ENCODE measurements at regions not wholly inside any gene's neighbourhood (a gene's known extent, or its start where the extent isn't known, plus 50 kb on each side); places are given as distances from the start of the nearest gene placed in this dataset.

DNA sequence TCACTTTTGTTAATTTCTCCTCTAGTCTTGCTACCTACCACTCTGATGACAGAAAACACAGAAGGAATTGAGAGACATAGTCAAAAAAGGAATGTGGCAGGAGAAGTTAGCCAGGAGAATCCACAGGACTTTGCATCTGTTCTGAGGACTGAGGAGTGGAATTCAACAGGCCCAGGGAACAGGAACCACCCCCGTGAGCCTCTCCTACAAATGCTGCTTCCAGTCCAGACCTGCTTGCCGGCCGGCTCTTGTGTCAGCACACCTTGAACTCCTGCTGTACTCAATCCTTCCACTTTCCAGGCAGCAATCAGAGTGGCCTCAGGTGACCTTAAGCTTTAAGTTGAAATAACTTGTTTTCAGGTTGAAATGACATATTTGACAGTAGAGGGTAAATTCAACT, 903.1 kb downstream of the BCL11B start:
- DNase-seq, result no peak

DNA sequence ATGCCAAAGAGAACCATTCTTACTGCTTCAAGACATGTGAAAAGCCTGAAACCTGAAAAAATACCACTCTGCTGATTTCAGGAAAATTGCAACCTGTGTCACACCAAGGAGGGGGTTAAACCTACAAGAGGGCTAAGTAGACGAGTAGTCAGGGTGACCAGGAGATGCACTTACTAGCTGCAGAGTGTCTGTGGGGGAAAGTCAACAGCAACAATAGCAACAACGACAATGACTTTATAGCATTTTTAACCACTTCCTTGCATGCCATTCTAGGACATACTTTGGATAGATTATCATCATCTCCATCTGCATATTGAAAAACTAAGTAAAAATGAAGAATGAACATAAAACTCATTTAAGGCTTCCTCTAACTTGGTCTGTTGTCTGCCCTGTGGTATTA, 902.7 kb downstream of the BCL11B start:
- DNase-seq, result no peak

DNA sequence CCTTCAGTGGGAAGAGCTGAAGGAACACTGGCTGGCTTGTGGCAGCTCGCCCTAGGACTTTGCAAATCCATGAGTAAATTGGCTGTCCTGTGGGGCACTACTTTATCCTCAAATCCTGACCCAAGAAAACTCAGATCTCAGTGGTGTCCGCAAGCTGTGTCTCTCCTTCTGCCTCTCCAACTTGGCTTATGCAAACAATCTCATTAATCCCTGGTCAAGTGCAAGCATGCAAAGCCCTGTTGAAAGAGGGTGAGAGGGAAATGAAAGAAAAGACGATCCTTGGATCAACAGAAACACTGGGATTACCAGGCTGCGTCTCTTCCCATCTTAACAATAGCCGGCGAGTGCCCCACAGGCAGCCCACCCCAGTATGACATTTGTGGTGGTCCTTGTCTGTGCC, 901.6 kb downstream of the BCL11B start:
- DNase-seq, result no peak

DNA sequence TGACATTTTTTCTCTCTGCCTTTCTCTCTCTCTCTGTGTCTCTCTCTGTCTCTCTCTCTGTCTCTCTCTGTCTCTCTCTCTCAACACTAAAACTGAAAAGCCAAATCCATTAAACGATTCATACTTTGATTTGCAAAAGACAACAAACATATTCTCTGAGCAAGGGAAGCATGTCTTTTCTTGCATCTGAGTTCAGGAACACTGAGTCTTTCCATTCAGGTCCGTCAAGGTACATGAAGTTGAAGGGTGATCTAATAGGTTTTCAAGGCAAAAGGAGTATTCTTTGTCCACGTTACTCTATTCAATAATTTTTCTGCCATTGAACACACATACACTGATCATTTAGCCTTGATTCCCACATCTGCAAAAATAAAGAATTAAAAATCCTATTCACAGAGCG, 900.9 kb downstream of the BCL11B start:
- no peak for DNase-seq

DNA sequence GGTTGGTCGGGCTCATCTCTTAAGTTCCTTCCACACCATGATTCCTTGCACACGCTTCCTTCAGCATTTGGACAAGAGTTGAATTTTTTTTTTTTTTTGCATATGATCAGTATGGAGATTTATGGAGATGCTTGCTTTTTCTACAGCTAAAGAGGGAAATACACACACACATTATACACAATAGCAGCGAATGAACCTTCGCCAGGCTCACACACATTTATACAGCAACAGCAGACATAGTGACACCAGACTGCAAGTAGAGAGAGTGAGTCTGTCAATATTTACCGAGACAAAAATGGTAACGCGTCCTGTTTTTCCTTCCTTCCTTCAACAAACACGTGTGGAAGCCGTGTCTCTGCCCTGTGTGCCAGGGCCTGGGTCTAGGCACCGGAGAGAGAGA, 897.9 kb downstream of the BCL11B start:
- no peak for DNase-seq

DNA sequence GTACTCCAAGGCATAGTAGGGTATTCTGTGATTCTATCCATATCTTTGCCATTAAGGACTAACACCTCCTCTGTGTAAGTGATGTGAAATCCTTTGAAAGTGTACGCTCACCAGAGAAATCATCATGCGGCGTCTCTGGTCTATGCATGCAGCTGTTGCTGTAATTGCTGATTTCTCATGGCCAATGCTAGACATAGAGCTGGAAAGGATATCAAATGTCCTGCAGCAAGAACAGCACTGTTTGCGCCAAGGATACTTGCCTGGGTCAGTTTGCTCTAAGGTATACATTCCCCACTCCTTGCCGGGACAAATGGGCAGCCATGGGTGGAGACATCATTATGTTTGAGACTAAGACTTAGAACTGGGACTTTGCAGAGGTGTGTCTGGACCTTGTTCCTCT, 896.4 kb downstream of the BCL11B start:
- DNase-seq, result no peak

DNA sequence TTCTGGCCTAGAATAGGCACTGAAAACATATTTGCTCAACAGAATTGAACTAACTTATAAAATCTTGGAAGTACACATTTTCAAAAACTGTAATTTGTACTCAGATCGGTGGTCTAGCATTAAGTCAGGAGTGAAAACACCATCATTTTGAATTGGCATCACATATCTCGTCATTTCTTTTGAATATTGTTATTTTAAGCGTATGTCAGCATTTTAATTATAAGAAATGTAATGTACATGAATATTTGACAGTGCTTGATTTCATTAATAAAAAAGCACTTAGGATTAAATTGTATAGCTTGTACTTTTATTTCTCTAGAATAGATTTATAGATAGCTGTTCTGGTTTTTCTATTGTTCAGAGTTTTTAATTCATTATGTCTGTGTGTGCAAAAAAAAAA, 892.2 kb downstream of the BCL11B start:
- DNase-seq, result no peak

DNA sequence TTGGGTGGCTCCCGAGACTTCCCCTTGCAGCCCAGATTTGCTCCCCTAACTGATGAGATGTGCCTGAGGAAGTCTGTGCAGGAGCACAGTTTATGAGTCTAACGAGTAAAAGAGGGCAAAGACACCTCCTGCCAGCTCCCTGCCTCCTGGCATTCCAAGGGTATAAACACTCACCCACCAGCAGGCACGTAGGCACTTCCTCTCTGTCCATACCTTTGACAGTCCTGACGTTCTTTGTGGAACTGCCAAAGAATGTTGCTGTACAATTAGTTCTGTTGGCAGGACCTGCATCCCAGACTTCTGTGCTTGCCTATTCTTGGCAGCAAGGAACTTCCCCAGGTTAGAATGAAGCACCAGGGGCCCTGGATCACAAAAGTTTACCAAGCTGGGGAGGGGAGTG, 889.3 kb downstream of the BCL11B start:
- DNase-seq, result no peak

DNA sequence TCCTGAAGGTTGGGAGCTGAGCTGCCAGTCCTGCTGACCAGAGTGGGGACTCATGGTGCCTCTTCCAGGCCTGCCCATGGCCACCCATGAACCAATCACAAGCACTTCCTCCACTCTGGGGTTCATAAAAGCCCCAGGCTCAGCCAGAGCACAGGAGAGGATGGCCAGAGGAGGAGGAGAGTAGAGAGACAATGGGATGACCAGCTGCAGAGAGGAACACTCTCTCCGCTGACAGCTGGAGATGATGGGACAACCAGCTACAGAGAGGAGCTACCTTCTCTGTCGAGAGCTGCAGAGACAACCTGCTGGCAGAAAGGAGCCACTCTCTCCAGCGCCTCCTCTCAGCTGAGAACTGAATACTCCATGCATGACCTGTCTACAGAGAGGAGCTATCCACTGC, 886.1 kb downstream of the BCL11B start:
- no peak for DNase-seq

DNA sequence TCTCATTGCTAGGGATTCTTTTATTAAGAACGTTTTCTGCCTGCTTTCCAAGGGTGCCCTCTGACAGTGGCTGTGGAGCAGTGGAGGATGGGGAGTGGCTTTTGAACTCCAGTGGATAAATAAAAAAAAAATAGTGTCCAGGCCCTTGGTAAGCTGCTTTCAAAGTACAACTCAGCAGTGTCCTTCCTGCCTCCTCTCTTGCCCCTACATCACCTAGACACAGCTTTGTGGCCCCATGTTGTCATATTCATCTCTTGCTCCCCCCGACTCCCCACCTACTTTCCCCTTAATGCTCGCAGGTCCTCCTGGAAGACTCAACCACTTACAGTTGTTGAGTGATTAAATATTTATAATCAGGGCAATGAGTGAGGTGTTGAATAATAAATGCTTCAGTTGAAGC, 880.9 kb downstream of the BCL11B start:
- no peak for DNase-seq

DNA sequence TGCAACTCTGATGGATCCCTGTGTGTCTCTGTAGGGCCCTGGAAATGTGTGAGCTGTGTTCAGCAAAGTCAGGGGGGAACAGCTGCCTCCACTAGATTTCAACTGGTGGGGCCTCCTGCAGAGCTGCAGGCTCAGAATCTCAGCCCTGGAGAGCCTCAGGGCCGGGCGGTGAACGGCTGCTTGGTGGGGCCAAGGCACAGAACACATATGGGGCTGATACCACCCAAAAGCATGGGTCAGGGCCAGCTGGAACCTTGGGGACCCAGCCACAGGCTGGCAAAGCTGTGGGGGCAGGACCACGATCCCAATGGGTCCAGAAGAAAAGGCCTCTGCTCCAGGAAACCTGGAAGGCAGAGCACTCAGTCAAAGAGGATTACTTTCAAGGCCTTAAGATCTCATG, 878.5 kb downstream of the BCL11B start:
- no peak for DNase-seq

DNA sequence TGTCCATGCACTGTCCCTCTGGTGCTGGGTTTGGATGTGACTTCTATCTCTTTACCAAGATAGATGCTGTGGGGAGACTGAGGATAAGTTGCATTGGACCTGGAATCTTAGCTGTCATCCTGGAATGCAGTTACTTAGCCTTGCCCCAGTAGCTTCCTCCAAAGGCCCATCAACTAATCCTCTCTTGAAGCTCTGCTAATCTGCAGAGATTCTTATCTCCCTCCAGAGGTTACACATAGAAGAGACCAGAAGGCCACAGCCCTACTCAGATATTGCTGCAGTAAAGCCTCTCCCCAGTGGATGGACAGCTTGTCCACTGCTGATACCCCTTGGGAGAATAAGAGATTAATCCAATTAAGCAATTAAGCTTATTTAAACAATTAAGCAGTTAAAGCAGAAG, 867.2 kb downstream of the BCL11B start:
- no peak for DNase-seq

DNA sequence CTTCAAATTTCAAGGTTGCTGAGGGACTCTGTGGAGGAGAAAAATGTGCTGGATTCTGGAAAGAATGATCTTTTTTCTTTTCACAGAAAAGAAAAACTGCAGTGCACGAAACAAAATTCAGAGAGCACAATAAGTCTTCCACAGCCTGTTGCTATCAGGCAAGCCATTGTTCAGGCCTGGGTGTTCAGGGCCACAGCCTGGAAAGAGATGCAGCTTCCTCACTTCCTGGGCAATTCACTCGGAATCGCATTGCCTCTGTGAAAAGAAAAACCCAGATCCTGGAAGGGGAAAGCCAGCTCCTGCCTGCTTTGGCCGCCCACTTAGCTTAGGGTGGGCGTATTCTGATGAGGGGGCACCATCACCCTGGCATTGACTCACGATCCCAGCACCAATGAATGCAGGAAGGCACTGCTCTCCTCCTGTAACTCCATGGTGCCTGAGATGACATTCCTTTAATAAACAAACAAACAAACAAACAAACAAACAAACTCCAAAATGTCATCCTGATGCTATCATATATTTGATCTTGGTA, 863.9 kb downstream of the BCL11B start:
- DNase-seq, result no peak

DNA sequence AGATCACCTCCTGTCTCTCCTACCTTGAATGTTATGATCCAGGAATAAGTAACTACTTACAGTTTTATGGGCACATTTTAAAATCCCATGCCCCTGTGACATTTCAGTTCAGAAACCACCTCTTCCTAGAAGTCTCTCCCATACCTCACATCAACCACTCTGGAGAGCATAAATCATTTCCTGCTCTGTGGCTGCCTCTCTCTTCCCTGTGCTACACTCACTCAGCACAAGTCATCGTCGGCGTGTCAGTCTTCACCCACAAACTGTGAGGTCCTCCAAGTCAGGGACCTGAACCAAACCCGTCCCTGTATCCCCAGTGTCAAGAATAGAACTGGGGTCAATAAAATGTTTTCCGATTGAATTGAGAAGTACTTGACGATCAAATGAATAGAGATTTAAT, 863.3 kb downstream of the BCL11B start:
- no peak for DNase-seq

DNA sequence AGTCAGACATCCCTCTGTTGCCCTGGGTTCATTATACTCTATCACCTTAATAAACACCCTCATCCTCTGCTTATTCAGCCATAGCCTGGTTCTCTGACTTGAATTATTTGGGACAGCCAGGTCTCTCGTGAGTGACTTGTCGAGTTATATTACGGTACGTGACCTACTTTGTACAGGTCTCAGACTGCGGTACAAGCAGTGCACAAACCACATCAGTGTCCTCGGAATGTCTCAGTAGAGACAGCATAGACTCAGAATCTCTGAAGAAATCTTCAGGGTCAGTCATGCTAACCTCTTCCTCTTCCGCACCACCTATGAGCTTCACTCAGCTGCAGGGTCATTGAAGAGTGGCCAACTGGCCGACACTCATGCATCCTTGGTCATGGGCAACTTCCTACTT, 860.8 kb downstream of the BCL11B start:
- DNase-seq, result no peak

DNA sequence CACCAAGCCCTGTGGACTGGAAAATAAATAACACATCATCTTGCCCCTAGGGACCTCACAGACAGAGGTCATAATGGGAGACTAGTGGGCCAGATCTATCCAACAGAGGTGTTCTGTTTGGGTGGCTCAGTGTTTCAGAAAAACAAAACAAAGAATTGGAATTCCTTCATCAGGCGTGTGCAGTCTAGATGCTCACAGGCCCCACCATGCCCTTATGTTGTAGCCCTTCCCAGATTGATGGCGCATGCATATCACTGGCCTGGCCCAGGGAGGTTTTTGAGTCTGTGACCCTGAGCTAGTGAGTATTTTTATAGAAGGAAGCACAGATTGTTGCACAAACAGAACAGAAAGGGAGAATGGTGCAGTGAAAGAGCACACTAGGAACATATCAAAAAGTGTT, 859.6 kb downstream of the BCL11B start:
- no peak for DNase-seq

DNA sequence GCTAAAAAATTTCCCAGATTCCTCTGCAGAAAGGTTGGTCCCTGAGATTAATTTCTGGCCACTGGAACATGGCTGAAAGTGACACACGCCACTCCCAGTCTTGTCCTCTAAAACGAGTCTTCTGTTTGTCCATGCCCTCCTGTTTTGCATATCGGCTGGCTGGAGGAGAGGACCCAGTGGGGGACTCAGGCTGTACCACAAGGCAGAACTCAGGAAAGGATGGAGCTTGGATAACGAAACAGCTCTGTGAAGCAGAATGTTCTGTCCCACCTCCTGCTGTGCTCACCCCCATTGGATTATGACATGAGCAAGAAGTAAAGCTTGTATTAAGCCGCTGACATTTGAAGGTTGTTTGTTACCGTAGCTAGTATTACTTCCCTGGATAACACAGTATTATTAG, 856.2 kb downstream of the BCL11B start:
- no peak for DNase-seq

DNA sequence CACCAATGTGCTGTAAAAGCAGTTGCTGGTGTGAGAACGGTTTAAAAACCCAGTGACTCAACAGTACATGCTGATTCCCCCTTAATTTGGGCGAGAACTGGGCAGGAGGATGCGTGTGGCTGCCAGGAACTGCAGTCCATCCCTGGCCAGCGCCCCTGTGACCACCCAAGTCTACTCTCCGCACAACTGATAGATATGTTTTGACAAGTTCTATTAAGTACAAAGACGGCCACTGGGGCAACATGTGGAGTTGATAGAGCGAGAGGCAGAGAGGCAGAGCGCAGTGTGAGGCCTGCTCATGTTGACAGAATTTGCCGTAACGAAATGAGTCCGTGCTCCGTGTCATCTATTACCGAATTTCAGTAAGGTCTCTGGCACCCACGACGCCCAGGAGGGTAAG, 855.0 kb downstream of the BCL11B start:
- no peak for DNase-seq

DNA sequence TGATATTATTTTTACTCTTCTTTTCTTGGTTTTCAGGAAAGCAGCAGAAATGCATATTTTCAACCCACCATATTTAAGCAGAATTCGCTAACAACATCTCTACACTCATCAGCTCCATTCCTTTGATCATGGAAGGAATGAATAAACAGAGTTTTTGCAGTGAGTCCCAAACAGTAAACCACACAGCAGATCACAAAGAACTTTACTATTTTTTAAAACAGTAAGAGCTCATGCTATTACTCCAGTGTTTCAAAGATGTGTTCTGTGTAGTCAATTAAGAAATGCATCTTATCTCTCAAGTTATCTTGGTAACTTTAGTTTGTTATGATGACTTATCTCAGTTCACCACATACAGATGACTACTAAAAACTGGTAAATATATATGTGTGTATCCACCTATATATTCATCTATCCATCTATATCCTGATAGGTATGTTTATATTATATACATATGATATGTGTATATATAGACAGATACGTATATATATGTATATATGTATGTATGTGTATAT, 843.5 kb downstream of the BCL11B start:
- DNase-seq, result no peak

DNA sequence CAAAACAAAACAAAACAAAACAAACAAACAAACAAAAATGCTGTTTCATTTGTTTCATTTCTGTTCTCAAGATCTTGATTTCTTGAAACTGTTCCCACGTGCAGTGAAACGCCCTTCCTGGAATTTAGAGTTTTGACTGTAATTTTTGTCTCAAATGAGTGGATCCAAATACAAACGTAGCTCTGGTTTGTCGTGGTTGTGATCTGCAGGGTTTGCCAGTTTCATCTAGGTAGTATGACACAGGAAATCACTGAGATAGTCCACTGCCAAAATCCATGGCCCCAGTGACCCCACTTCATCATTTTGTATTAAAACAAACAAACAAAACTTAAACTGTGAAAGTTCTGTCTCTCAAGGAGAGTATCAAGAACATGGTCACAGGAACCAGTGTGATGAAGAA, 838.6 kb downstream of the BCL11B start:
- DNase-seq, result no peak

DNA sequence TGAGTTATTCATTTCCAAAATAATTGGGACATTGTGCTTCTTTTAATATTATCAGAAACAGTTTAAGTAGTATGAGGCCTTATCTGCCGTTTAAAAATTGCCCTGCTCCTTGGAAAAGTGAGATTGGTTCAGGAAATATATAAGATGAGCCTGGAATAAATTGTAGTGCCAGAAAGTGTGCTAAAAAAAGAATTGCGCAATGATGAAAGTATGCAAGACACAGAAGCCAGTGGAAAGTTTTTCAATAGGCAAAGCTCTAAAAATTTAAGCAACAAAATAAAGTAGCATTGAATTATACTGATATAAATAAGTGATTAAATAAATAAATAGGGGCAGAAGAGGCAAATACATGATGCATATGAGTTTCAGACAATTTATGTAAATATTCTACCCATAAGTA, 834.9 kb downstream of the BCL11B start:
- no peak for DNase-seq

DNA sequence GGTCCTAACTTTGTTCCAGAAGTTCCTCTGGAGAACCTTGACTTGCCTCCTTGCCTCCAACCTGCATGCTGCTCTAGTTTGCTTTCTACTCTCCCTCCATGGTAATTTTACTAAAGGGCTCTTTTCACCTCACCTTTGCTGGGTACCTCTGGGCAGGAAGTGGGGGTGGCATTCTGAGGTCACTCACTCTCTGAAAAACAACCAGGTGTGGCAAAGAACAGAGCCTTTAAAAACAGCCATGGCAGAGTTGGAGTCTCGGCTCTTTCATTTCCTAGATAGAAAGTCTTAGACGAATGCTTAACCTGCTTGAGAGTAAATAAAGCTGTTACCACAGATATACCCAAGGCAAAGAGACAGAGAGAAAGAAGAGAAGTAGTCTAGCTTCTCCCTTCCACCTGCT, 827.9 kb downstream of the BCL11B start:
- DNase-seq, result no peak

DNA sequence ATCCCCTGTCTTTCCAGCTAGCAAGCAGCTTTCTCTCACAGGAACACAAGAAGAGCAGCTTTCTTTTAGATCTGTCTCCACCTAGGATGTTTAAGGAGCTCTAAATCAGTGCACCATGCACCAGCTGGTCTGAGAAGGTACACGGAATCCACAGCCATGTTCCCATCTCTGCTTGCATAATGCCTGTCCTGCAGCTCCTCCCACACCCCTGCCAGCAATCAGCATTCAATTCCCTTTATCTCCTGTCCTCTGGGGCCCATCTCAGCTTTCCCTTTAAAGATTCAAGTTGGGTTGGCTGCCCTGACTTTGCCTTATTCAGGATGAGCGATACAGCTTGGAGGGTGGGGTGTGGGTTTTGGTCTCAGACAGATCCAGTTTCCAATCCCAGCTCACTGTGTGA, 826.3 kb downstream of the BCL11B start:
- no peak for DNase-seq

DNA sequence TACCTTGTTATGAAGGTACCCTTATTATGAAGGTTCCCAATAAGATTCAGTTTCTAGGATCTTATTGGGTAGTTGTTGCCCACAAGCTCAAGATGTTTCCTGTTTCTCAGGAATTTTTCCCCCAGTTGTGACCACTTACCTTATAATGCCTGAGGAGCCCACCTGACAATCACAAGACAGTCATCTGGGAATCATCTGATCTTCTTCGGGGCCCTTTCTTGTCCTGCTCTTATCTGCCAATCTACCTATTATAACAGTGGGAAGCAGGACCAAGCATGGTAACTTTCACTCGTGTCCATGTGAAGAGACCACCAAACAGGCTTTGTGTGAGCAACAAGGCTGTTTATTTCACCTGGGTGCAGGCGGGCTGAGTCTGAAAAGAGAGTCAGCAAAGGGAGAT, 825.5 kb downstream of the BCL11B start:
- DNase-seq, result no peak

DNA sequence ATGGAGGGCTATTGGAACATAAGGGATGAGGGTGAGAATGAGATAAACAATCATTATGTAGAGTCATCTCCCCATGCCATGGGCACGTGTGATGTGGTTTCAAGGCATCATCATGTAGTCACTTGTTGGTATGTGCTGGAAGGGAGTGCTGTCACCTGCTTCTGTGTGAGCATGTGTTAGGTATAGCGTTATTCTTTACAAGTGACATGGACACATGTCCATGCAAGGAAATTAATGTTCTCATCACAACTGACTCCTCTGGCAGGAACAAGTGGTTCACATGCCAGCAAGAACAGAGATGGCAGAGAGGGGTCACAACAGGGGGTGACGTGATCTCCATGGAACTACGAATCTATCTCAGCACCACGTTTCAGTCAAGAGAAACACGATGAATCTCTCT, 815.8 kb downstream of the BCL11B start:
- no peak for DNase-seq

DNA sequence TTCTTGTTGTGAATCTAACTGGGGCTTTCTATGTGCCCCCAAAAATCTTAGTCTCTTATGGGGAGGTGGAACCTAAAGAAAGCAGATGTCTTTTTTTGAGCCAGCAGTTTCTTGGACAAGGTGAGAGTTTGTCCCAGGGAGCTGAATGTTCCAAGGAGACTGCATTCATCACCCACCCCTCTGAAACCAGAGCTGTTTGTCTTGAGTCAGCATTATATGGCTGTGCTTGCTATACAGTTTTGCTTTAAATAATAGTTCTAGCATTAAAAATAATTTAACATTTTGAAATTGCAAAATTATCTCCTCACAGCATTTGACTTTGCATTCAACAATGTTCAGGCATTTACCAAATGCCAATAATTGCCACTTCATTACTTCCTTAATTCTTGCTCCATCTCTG, 813.3 kb downstream of the BCL11B start:
- no peak for DNase-seq

All from NCI-H774 (cell line).